ENCODE measurements at regions not wholly inside any gene's neighbourhood (a gene's known extent, or its start where the extent isn't known, plus 50 kb on each side); places are given as distances from the start of the nearest gene placed in this dataset.
"Not testable (repeated sequence)": the region's sequence is repeated elsewhere in the genome, so short reads cannot be mapped to it uniquely, and the experiment has no call there.

GRCh38 chr5:105859350-105859749 is 1811.4 kb downstream of the EFNA5 start:
- DNase-seq: not testable (repeated sequence)

DNA sequence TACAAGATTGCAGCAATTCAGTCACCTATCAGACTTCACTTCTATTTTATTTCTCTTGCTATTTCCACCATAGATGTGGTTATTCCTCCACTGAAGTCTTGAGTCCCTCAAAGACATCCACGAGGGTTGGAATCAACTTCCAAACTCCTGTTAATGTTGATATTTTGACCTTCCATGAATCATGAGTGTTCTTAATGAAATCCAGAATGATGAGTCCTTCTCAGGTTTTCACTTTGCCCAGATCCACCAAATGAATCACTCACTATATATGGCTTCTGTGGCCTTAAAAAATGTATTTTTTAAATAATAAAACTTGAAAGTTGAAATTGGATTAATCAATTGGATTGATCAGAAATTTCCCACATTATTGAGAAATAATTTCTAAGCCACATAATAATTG is 1821.0 kb downstream of the EFNA5 start:
- DNase-seq: no peak

- no peak for DNase-seq
Observed at GRCh38 chr5:105840800-105841199, 1829.9 kb downstream of the EFNA5 start.

- no peak for DNase-seq
Observed at GRCh38 chr5:105836887-105837286, 1833.8 kb downstream of the EFNA5 start.

DNA sequence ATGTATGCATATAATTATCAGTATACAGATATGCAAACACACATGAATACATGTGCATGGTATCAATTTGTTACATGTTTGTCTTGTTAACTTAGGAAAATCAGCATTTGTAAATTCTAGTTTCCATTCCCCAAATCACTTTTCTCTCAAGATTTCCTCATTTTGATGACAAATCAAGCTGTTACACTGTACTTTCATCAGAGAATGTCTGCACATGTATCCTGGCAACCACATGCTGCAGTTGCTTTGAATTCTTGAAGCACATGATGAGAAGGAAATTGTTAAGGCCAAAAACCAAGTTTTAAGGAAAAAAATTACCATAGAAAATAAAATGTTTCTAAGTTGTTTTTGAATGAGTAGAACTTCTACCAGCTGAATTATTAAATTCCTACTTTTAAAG is 1834.5 kb downstream of the EFNA5 start:
- no peak for DNase-seq

- DNase-seq: no peak
Observed at GRCh38 chr5:105828821-105829220, 1841.9 kb downstream of the EFNA5 start.

- DNase-seq: no peak
Observed at GRCh38 chr5:105821800-105822199, 1848.9 kb downstream of the EFNA5 start.

DNA sequence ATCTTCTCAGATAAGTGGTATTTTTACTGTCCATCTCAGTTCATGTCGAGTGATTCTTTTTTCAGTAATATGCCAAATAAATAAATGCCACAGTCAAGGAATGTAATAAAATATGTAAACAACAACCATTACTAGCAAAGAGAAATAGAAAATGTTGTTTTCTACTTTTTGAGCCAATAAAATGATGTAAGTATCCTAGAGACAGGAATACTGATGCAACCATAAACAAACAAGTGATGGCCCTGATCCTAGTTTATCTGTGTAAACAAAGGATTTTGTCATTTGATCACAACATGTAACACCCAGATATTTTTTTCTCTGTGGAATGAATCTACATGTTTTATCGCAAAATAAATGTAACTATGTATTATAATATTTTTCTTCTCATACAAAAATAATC is 1852.8 kb downstream of the EFNA5 start:
- no peak for DNase-seq

DNA sequence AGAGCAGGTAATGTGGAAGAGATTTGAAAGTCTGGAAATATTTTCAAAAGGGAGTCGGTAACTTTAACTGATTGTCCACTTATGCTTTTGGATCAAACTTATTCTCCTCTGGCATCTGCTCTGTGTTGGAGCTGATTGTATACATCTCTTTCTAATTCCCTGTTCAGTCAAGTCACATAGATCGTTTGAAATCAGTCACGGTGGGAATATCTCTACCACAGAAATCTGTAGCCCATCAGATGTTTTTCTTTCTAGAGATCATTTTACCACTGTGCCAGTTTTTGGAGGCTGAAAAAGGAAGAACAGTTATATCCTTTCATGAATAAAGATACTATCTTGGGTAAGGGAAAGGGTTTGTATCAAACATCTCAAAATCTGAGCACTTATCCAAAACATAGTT is 1853.3 kb downstream of the EFNA5 start:
- DNase-seq: no peak

DNA sequence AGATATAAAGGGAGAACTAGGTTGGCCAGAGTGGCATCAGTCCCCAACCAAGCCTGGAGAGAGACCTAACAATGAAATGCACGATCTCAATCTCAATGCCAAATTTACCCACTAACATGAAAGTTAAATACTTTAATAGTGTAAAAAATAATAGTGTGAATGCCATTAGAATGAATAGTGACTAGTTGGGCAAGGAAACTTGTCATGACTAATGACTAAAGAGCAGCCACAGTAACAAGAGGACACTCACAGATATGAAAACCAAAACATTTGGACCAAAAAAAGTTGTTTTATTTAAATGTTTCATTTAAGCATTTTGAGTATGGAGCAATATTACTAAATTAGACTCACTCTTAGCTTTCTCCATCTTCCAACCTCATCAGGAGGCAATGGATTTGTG is 1853.8 kb downstream of the EFNA5 start:
- no peak for DNase-seq

- DNase-seq: no peak
Observed at GRCh38 chr5:105812304-105812703, 1858.4 kb downstream of the EFNA5 start.

- no peak for DNase-seq
Observed at GRCh38 chr5:105807951-105808350, 1862.8 kb downstream of the EFNA5 start.

DNA sequence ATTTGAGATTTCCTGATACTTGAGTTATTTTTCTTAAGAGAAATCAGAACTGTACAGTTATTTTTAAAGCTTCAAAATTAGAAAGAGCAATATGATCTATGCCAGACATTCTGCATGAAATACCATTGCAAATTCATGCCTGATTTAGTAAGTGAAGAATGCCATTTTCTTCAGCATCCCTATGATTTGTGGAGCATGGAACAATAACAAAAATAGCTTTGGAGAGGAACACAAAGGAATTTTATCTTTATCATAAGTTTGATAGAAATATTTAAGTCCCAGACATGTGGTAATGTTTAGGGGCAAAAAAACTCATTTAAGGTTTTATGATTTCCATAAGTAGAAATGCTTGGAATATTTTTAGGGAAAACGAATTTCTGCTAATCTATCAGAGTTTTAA is 1863.4 kb downstream of the EFNA5 start:
- no peak for DNase-seq

GRCh38 chr5:105806596-105806995 is 1864.1 kb downstream of the EFNA5 start:
- DNase-seq: no peak

GRCh38 chr5:105803431-105803830 is 1867.3 kb downstream of the EFNA5 start:
- DNase-seq: no peak

DNA sequence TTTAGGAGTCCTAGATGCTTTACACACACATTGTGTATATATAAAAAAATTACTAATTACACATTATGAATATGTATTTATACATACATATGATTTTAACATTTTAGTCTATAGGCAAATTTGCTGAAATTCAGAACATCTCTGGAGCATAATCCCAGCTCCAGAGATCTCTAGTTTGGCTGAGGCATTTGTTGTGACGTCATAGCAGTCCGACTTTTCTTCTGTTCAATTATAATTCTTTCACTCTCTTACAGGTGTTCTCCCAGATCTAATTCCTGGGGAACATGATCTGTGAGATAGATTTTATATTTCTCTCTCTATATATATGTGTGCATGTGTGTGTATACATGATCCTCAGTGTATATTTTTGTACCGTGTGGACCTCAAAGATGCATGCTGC is 1876.2 kb downstream of the EFNA5 start:
- no peak for DNase-seq

DNA sequence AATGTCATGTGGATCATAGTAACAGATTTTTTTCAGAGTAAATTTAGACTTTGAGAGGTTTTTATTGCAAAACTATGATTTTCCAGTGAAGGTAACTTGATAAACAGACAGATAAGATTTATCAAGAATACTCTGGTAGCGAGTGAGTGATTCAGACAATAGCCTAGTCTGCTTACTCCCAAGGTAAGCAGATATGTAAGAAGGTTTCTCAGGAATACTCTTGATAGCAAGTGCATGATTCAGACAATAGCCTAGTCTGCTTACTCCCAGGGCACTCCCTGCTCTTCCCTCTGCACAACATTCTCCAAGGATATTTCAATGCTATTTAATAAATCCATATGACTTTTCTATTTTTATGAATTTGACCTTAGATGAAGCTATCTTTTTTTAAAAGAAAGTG is 1881.5 kb downstream of the EFNA5 start:
- no peak for DNase-seq

DNA sequence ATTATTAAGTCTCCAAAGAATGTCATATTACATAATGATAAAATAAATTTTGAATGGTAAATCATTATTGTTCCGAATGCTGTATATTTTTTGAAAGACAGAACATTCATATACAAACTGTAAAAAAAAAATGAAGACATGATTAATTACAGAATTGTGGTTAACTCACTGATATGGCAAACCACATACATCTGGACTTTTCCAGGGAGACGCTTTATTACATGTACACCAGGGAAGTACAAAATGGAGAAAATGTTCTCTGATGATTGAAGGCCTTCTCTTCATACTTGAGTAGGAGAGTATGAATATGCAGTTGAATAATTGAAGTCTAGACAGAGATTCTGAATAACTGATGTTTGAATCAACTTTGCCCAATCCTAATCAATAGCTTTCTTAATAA is 1886.9 kb downstream of the EFNA5 start:
- no peak for DNase-seq

- no peak for DNase-seq
Observed at GRCh38 chr5:105782501-105782900, 1888.2 kb downstream of the EFNA5 start.

DNA sequence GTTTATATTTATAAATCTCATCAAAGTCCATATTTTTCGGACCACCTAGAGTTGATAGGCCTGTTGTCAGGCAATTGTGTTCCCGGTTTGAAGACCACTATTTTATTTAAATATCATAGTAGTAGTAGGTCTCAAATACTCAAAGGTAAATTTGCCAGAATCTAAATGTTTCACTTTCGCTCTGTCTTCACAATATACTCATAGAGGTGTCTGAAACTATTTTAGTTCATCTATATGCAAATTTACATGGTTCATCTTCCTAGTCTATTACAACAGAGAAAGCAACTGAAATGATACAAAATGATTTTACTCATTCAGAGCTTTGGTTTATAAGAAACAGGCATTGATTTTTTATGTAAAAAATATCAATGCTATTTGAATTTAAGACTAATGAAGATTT is 1897.5 kb downstream of the EFNA5 start:
- no peak for DNase-seq

DNA sequence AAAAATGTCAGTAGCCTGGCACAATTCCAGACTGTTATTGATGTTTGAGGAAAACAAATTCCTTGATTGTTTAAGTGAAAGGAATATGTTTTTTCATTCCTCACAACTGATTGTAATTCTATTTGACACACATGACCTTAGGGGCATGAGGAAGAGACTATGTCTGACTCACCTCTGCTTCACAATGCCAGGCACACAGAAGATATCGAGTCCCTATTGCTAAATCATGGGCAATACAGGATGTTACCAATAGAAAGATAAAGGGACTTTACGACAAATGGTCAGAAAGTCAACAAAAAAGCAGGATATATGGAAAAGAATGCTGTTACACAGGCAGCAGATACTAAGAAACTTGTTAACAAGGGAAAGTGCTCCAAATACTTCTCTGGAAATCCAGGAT is 1903.5 kb downstream of the EFNA5 start:
- DNase-seq: no peak

DNA sequence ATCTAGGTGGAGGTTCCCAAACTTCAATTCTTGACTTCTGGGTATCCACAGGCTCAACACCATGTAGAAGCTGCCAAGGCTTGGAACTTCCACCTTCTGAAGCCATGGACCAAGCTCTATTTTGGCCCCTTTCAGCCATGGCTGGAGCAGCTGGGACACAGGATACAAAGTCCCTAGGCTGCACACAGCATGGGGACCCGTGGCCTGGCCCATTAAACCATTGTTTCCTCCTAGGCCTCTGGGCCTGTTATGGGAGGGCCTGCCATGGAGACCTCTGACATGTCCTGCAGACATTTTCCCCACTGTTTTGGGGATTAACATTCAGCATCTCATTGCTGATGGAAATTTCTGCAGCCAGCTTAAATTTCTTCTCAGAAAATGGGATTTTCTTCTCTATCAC is 1908.0 kb downstream of the EFNA5 start:
- no peak for DNase-seq

DNA sequence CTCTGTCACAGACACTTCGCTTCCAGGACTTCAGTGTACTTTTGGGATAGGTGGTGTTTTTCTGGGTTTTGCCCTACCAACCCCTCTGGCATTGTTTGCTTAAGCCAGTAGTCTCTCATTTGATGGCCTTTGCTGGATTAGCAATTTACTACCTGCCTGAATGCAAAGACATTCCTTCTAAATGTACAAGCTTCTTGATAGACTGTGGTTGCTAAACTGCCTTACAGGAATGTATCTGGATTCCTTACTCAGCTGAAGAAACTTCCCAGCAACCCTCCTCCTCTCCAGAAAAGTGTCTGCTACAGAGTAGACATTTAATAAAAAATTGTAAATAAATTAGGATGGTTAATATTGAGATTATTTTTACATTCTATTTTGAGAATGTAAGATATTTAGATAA is 1916.7 kb downstream of the EFNA5 start:
- DNase-seq: no peak

DNA sequence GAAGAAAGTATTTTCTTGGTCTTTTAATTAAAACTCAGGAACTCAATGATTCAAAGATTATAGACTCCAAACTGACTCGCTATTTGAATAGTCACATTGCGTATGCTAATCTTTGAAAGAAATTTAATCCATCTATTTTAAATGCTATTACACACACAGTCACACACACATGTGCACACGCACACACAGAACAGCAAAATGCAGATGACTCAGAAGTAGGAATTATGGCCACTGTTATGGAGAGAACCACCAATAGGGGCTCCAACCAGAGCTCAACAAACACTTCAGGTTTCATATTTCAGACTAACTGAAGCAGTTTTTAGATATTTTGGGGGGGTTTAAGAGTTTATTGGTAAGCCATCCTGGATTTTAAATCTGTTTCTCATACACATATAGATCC is 1917.9 kb downstream of the EFNA5 start:
- DNase-seq: no peak

DNA sequence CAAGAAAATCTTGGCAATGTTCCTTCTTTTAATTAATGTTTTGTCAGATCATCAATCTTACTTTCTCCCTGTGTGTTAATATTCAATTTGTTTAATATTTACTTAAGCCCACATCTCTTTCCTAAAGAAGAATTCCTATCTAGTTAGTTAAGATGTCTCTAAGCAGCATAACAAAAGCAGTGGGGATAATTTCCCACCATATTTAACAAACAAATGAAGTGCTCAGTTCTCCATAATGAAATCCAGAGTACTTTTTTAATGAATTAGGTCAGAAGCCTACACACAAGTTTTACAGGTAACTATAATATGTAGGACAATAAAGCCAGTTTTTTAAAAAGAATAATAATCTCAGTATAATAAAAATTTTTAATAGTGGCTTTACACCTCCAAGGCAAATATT is 1918.8 kb downstream of the EFNA5 start:
- DNase-seq: no peak

DNA sequence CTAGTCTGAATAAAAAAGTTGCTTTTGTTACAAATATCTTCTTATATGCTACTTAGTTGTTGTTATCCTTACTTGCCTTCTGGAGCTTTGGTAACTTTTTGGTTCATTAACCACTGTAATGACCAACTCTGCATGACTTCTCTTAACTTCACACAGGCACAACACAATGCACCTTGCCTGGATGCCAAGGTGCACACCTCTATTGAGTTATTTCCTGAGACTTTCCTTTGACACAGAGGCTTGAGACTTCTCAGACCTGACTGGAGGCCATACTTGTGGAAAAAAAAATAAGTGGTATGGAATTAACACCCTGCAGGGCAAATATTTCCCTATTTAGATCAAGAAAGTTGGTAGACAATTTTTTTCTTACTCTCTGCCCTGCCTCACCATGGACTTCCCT is 1925.6 kb downstream of the EFNA5 start:
- no peak for DNase-seq

Data from 8988T (cell line).